ENCODE measurements at regions not wholly inside any gene's neighbourhood (a gene's known extent, or its start where the extent isn't known, plus 50 kb on each side); places are given as distances from the start of the nearest gene placed in this dataset.

- no peak for DNase-seq (ENCODE audit: low read depth)
- TF ChIP-seq CTCF (conservative IDR thresholded peaks at IDR 0.05; ENCODE audit: low read depth, low read length) = no peak
- H3K4me3 ChIP-seq (ENCODE audit: low read depth, low read length) = no peak overlapping the region
Measured at GRCh38 chr7:46169384-46169755, 248.3 kb upstream of the IGFBP3 start.

GRCh38 chr7:46168671-46169383 is 247.8 kb upstream of the IGFBP3 start:
- H3K4me3 ChIP-seq (ENCODE audit: low read depth, low read length) = no peak overlapping the region
- TF ChIP-seq CTCF (conservative IDR thresholded peaks at IDR 0.05; ENCODE audit: low read depth, low read length) = no peak
- DNase-seq (ENCODE audit: low read depth) = no peak

DNA sequence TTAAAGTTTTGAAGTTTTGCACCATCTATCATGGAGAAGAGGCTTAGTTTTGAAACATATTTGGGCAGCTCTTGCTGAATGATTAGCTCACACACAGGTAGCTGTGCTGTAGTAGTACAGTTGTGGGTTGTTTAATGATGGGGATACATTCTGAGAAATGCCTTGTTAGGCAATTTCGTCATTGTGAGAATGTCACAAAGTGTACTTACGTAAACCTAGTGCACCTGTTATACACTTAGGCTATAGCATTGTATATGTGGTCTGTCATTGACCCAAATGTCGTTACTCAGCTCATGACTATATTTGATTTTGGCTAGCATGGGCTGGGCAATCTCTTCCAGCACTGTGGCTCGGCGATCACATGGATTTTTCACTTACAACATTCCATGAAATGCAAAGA is 247.2 kb upstream of the IGFBP3 start:
- no peak for DNase-seq (ENCODE audit: low read depth)
- no peak overlapping the region for H3K4me3 ChIP-seq (ENCODE audit: low read depth, low read length)
- TF ChIP-seq CTCF (conservative IDR thresholded peaks at IDR 0.05; ENCODE audit: low read depth, low read length) = no peak

- DNase-seq (ENCODE audit: low read depth) = no peak
- H3K4me3 ChIP-seq (ENCODE audit: low read depth, low read length) = no peak overlapping the region
- no peak for TF ChIP-seq CTCF (conservative IDR thresholded peaks at IDR 0.05; ENCODE audit: low read depth, low read length)
Measured at GRCh38 chr7:46165276-46165675, 244.2 kb upstream of the IGFBP3 start.

- no peak for TF ChIP-seq CTCF (conservative IDR thresholded peaks at IDR 0.05; ENCODE audit: low read depth, low read length)
- no peak overlapping the region for H3K4me3 ChIP-seq (ENCODE audit: low read depth, low read length)
- no peak for DNase-seq (ENCODE audit: low read depth)
Measured at GRCh38 chr7:46164629-46165028, 243.6 kb upstream of the IGFBP3 start.

GRCh38 chr7:46163246-46163645 is 242.2 kb upstream of the IGFBP3 start:
- no peak for DNase-seq (ENCODE audit: low read depth)
- TF ChIP-seq CTCF (conservative IDR thresholded peaks at IDR 0.05; ENCODE audit: low read depth, low read length) = no peak

GRCh38 chr7:46162609-46163008 is 241.5 kb upstream of the IGFBP3 start:
- DNase-seq (ENCODE audit: low read depth) = peak; percentile 39
- no peak overlapping the region for H3K4me3 ChIP-seq (ENCODE audit: low read depth, low read length)
- TF ChIP-seq CTCF (conservative IDR thresholded peaks at IDR 0.05; ENCODE audit: low read depth, low read length) = no peak

More at GRCh38 chr7:46163246-46163645, 242.2 kb upstream of the IGFBP3 start:
- no peak overlapping the region for H3K4me3 ChIP-seq (ENCODE audit: low read depth, low read length)
